Smooth muscle cell (in vitro differentiated cells): ENCODE measurements at regions not wholly inside any gene's neighbourhood (a gene's known extent, or its start where the extent isn't known, plus 50 kb on each side); places are given as distances from the start of the nearest gene placed in this dataset.
A peak's percentile ranks its signal among the peaks of the same experiment; 100 is the strongest.

Experiments
- DNase-seq: peaks from one replicate; lab custom pipeline; 2025; ENCODE audit not compliant: unreplicated experiment; lab: John Stamatoyannopoulos, UW
- H2AFZ ChIP-seq: fragments of 200-600 bp; sonication (generic); 2 replicates; pipeline ENCODE4 v1.6.0; 2016; ENCODE audit warnings: antibody characterized with exemption, low read depth, mild to moderate bottlenecking
- H3F3A ChIP-seq: fragments of 200-600 bp; sonication (generic); 2 replicates; pipeline ENCODE4 v1.6.0; 2017; ENCODE audit warnings: antibody characterized with exemption, low read depth
- H3K27ac ChIP-seq: fragments of 200-600 bp; sonication (generic); 2 replicates; pipeline ENCODE4 v1.5.1; 2016; ENCODE audit warnings: low read depth, mild to moderate bottlenecking
- H3K27me3 ChIP-seq: fragments of 200-600 bp; sonication (generic); 2 replicates; pipeline ENCODE4 v1.6.1; 2016; ENCODE audit warnings: low read depth, mild to moderate bottlenecking
- H3K36me3 ChIP-seq: fragments of 200-600 bp; sonication (generic); 2 replicates; pipeline ENCODE4 v1.5.1; 2016; ENCODE audit warnings: low read depth
- H3K4me1 ChIP-seq: fragments of 200-600 bp; sonication (generic); 2 replicates; pipeline ENCODE4 v1.5.1; 2016; ENCODE audit warnings: low read depth
- H3K4me2 ChIP-seq: fragments of 200-600 bp; sonication (generic); 2 replicates; pipeline ENCODE4 v1.6.0; 2016; ENCODE audit warnings: mild to moderate bottlenecking
- H3K4me3 ChIP-seq: fragments of 200-600 bp; sonication (generic); 2 replicates; pipeline ENCODE4 v1.5.1; 2016; ENCODE audit warnings: mild to moderate bottlenecking
- H3K79me2 ChIP-seq: fragments of 200-600 bp; sonication (generic); 2 replicates; pipeline ENCODE4 v1.6.0; 2016; ENCODE audit warnings: low read depth, mild to moderate bottlenecking
- H3K9ac ChIP-seq: fragments of 200-600 bp; sonication (generic); 2 replicates; pipeline ENCODE4 v1.6.0; 2016; ENCODE audit warnings: low read depth
- H3K9me3 ChIP-seq: fragments of 200-600 bp; sonication (generic); replicated peaks from 2 replicates; pipeline ENCODE4 v1.5.1; 2016; ENCODE audit warnings: low read depth
- H4K20me1 ChIP-seq: fragments of 200-600 bp; sonication (generic); 2 replicates; pipeline ENCODE4 v1.6.0; 2016; ENCODE audit warnings: low read depth
- CTCF ChIP-seq: fragments of 200-600 bp; sonication (generic); IDR thresholded peaks from 2 replicates; pipeline ENCODE4 v1.5.1; 2017; ENCODE audit warnings: borderline replicate concordance, mild to moderate bottlenecking, antibody characterized with exemption; ENCODE audit not compliant: insufficient read depth, poor library complexity, severe bottlenecking
- WGBS: methylation state at CpG from one replicate; pipeline ENCODE4 v1.1.7; 2016; ENCODE audit warnings: low lambda C conversion rate; 5-methylcytosine and 5-hydroxymethylcytosine counted together

GRCh38 chrX:39309721-39310152 lies 508.5 kb downstream of the MID1IP1 start:
- DNase-seq = no peak
- Histone ChIP-seq H3K9me3 (no peaks in the 10 kb centered on the region), H3K4me2 (peak overlapping the region; percentile 66), H3K4me3 (no peak overlapping the region), H3K27me3 (no peaks in the 10 kb centered on the region), H3K9ac (peak overlapping the region; percentile 51), H4K20me1 (no peaks in the 10 kb centered on the region), H3K79me2 (no peaks in the 10 kb centered on the region), H3F3A (peaks cover 8% of the 10 kb centered on the region), H3K27ac (peak overlapping the region; percentile 85), H2AFZ (no peak overlapping the region), H3K4me1 (no peaks in the 10 kb centered on the region), H3K36me3 (no peaks in the 10 kb centered on the region)
- TF ChIP-seq CTCF = no peak
- WGBS = 28% methylated on average over 7 of the region's 7 CpGs

- Histone ChIP-seq H3K36me3 (no peaks in the 10 kb centered on the region), H3K27ac (no peak overlapping the region), H3K4me3 (no peak overlapping the region), H3K9ac (no peak overlapping the region), H3K4me1 (no peaks in the 10 kb centered on the region), H4K20me1 (no peaks in the 10 kb centered on the region), H3F3A (peaks cover 8% of the 10 kb centered on the region), H3K27me3 (no peaks in the 10 kb centered on the region), H2AFZ (no peak overlapping the region), H3K79me2 (no peaks in the 10 kb centered on the region), H3K4me2 (no peak overlapping the region), H3K9me3 (no peaks in the 10 kb centered on the region)
- no peak for TF ChIP-seq CTCF
- DNase-seq = no peak
- 87% methylated on average over 4 of the region's 4 CpGs for WGBS
These were observed 509.6 kb downstream of the MID1IP1 start for GRCh38 chrX:39310891-39311290.

DNA sequence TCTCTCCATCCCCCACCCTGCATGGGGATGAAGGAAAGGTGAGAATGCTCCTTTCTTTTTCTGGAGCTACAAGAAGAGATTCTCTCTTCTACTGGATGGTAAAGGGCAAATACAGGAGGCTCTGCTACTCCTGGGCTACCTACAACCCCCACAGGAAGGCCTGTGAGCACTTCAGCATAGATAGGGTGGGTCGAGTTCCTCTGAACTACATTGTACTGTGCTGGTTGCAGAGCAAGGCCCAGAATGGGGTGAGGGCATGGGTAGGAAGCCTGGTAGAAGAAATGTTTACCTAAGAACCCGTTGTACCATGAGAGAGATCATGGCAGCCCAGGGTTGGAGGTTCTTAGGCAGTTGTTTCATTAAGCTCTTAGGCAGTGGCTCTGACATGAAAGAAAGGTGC lies 510.4 kb downstream of the MID1IP1 start:
- Histone ChIP-seq H2AFZ (no peak overlapping the region), H3K27ac (no peak overlapping the region), H4K20me1 (no peaks in the 10 kb centered on the region), H3K4me3 (no peak overlapping the region), H3K9me3 (no peaks in the 10 kb centered on the region), H3K36me3 (no peaks in the 10 kb centered on the region), H3K9ac (no peak overlapping the region), H3K4me2 (no peak overlapping the region), H3K79me2 (no peaks in the 10 kb centered on the region), H3F3A (peaks cover 8% of the 10 kb centered on the region), H3K27me3 (no peaks in the 10 kb centered on the region), H3K4me1 (no peaks in the 10 kb centered on the region)
- whole genome bisulfite sequencing = 80% methylated on average over 2 of the region's 2 CpGs
- no peak for TF ChIP-seq CTCF
- no peak for DNase-seq

DNA sequence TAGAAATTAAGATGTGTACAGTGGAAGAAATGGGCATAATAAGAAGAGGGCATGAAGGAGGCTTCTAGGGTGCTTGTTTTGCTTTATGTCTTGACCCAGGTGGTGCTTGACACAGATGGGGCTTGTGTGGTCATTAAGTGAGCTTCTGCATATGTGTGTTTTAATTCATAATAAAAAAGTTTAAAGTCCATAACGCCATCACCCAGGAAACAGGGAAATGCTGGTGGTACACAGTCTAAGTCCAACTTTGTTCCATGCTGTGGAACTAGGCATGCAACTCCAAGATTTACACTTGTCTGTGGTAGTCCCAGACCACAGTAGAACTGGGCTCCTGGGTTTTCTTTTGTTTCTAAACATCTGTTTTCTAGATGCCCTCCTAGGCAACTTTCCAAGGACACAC lies 511.9 kb downstream of the MID1IP1 start:
- no peaks in the 10 kb centered on the region for H3K79me2 ChIP-seq
- no peak for TF ChIP-seq CTCF
- H3K36me3 ChIP-seq = no peaks in the 10 kb centered on the region
- no peak for DNase-seq
- no peaks in the 10 kb centered on the region for H3K9me3 ChIP-seq
- no peaks in the 10 kb centered on the region for H3K4me1 ChIP-seq
- no peaks in the 10 kb centered on the region for H3K27me3 ChIP-seq
- H3K4me2 ChIP-seq = no peak overlapping the region
- H3F3A ChIP-seq = peaks cover 8% of the 10 kb centered on the region
- H3K27ac ChIP-seq = no peak overlapping the region
- WGBS = 82% methylated on average over 1 of the region's 1 CpG
- H3K9ac ChIP-seq = no peak overlapping the region
- no peaks in the 10 kb centered on the region for H4K20me1 ChIP-seq
- H3K4me3 ChIP-seq = no peak overlapping the region
- no peak overlapping the region for H2AFZ ChIP-seq
